Loucy (cell line): ENCODE measurements at regions not wholly inside any gene's neighbourhood (a gene's known extent, or its start where the extent isn't known, plus 50 kb on each side); places are given as distances from the start of the nearest gene placed in this dataset.

Experiments
- CTCF ChIP-seq: fragments of 200-600 bp; sonication (generic); conservative IDR thresholded peaks from 2 replicates; pipeline ENCODE4 v1.5.1; 2014; ENCODE audit warnings: mild to moderate bottlenecking, antibody characterized with exemption, low read length
- EZH2phosphoT487 ChIP-seq: fragments of 200-600 bp; IDR thresholded peaks from 2 replicates; pipeline ENCODE4 v1.6.1; 2018; ENCODE audit warnings: antibody characterized with exemption, mild to moderate bottlenecking, moderate library complexity, borderline replicate concordance

- TF ChIP-seq CTCF: no peak
- no peak for TF ChIP-seq EZH2phosphoT487
Measured at GRCh38 chr18:43876748-43877147, 599.5 kb upstream of the SYT4 start.
